GM23338 (cell line): ENCODE measurements at regions not wholly inside any gene's neighbourhood (a gene's known extent, or its start where the extent isn't known, plus 50 kb on each side); places are given as distances from the start of the nearest gene placed in this dataset.

Source experiments
- ATAC-seq: fragments of 200-7000 bp; cut with Tn5 transposase; 3 replicates; pipeline ENCODE4 v1.9.1; 2020
- DNase-seq: peaks from one replicate; pipeline ENCODE4 v3.0.0-alpha.2; 2015; ENCODE audit warnings: low spot score
- H2AFZ ChIP-seq: fragments of 200-600 bp; sonication (generic); 2 replicates; pipeline ENCODE4 v1.8.0; 2016; ENCODE audit warnings: antibody characterized with exemption, mild to moderate bottlenecking, moderate library complexity
- H3F3A ChIP-seq: fragments of 200-600 bp; sonication (generic); replicated peaks from 2 replicates; pipeline ENCODE4 v1.8.0; 2017; ENCODE audit warnings: antibody characterized with exemption, mixed run types, low read depth
- H3K27ac ChIP-seq: fragments of 200-600 bp; sonication (generic); 2 replicates; pipeline ENCODE4 v1.6.1; 2016; ENCODE audit warnings: low read depth
- H3K27me3 ChIP-seq: fragments of 200-600 bp; sonication (generic); 2 replicates; pipeline ENCODE4 v1.8.0; 2016; ENCODE audit warnings: mild to moderate bottlenecking, mixed run types, moderate library complexity; ENCODE audit not compliant: insufficient read depth
- H3K36me3 ChIP-seq: fragments of 200-600 bp; sonication (generic); 2 replicates; pipeline ENCODE4 v1.8.0; 2016; ENCODE audit warnings: mild to moderate bottlenecking; ENCODE audit not compliant: insufficient read depth
- H3K4me1 ChIP-seq: fragments of 200-600 bp; sonication (generic); 2 replicates; pipeline ENCODE4 v1.8.0; 2016; ENCODE audit warnings: mild to moderate bottlenecking, moderate library complexity; ENCODE audit not compliant: insufficient read depth
- H3K4me2 ChIP-seq: fragments of 200-600 bp; sonication (generic); 2 replicates; pipeline ENCODE4 v1.7.1; 2017; ENCODE audit warnings: mixed run types
- H3K4me3 ChIP-seq: fragments of 200-600 bp; sonication (generic); 2 replicates; pipeline ENCODE4 v1.6.1; 2016; ENCODE audit warnings: mixed run types
- H3K79me2 ChIP-seq: fragments of 200-600 bp; sonication (generic); replicated peaks from 2 replicates; pipeline ENCODE4 v1.8.0; 2017; ENCODE audit warnings: mild to moderate bottlenecking; ENCODE audit not compliant: insufficient read depth
- H3K9me2 ChIP-seq: fragments of 200-600 bp; sonication (generic); 2 replicates; pipeline ENCODE4 v1.8.0; 2017; ENCODE audit not compliant: insufficient read depth
- H4K20me1 ChIP-seq: fragments of 200-600 bp; sonication (generic); replicated peaks from 2 replicates; pipeline ENCODE4 v1.8.0; 2017; ENCODE audit warnings: mild to moderate bottlenecking; ENCODE audit not compliant: insufficient read depth
- H3K27ac Mint-ChIP-seq: 2 replicates; pipeline ENCODE4 v1.8.0; 2020; ENCODE audit warnings: inconsistent platforms, mild to moderate bottlenecking, moderate library complexity, mixed read lengths
- H3K27me3 Mint-ChIP-seq: 3 replicates; pipeline ENCODE4 v1.8.0; 2022; ENCODE audit warnings: low read depth, mild to moderate bottlenecking, moderate library complexity, mixed read lengths, inconsistent platforms; ENCODE audit not compliant: insufficient read depth, poor library complexity
- H3K36me3 Mint-ChIP-seq: 3 replicates; pipeline ENCODE4 v1.8.0; 2021; ENCODE audit warnings: low read depth, mild to moderate bottlenecking, inconsistent platforms, moderate library complexity, mixed read lengths
- H3K4me1 Mint-ChIP-seq: 3 replicates; pipeline ENCODE4 v1.8.0; 2020; ENCODE audit warnings: mild to moderate bottlenecking, inconsistent platforms, mixed read lengths
- H3K4me3 Mint-ChIP-seq: 3 replicates; pipeline ENCODE4 v1.8.0; 2021; ENCODE audit warnings: moderate library complexity, mild to moderate bottlenecking, inconsistent platforms, mixed read lengths
- H3K9me3 Mint-ChIP-seq: 3 replicates; pipeline ENCODE4 v1.8.0; 2020; ENCODE audit warnings: moderate library complexity, mild to moderate bottlenecking, inconsistent platforms, mixed read lengths
- CREB1 ChIP-seq: fragments of 250-450 bp; sonication (Bioruptor Pico); IDR thresholded peaks from 2 replicates; pipeline ENCODE4 v1.5.0; 2020; ENCODE audit warnings: low read depth, mild to moderate bottlenecking, moderate library complexity
- EZH2 ChIP-seq: fragments of 200-600 bp; sonication (generic); IDR thresholded peaks from one replicate; pipeline ENCODE4 v1.8.0; 2017; ENCODE audit warnings: antibody characterized with exemption, mild to moderate bottlenecking, low read depth; ENCODE audit not compliant: unreplicated experiment
- EZH2phosphoT487 ChIP-seq: fragments of 200-600 bp; sonication (generic); IDR thresholded peaks from one replicate; pipeline ENCODE4 v1.8.1; 2018; ENCODE audit warnings: antibody characterized with exemption; ENCODE audit not compliant: unreplicated experiment
- JUNB ChIP-seq: IDR thresholded peaks from one replicate; pipeline ENCODE4 v1.6.1; 2016; ENCODE audit warnings: antibody characterized with exemption; ENCODE audit not compliant: unreplicated experiment
- NANOG ChIP-seq: IDR thresholded peaks from 2 replicates; pipeline ENCODE4 v1.6.1; 2016; ENCODE audit warnings: antibody characterized with exemption, borderline replicate concordance
- POLR2AphosphoS5 ChIP-seq: IDR thresholded peaks from 2 replicates; pipeline ENCODE4 v1.6.1; 2016; ENCODE audit warnings: antibody characterized with exemption, low read depth
- STAT1 ChIP-seq: IDR thresholded peaks from one replicate; pipeline ENCODE4 v1.6.1; 2016; ENCODE audit warnings: antibody characterized with exemption; ENCODE audit not compliant: unreplicated experiment
- ZNF114 ChIP-seq: fragments of 250-450 bp; sonication (Bioruptor Pico); IDR thresholded peaks from 2 replicates; pipeline ENCODE4 v1.5.0; 2020; ENCODE audit warnings: mild to moderate bottlenecking, moderate library complexity
- TF ChIP-seq, protein P1 (sequence below), 2 experiments: fragments of 200-600 bp in 1 of 2; sonication (generic) in 1 of 2; conservative IDR thresholded peaks; 2 replicates each; pipeline versions ENCODE4 v1.5.1 to v1.6.1; 2016 to 2017; ENCODE audit warnings: antibody characterized with exemption in 2 of 2, low read depth in 2 of 2, mild to moderate bottlenecking in 2 of 2, moderate library complexity in 1 of 2
- TF ChIP-seq, protein P2 (sequence below): IDR thresholded peaks from one replicate; pipeline ENCODE4 v1.6.1; 2018; ENCODE audit warnings: antibody characterized with exemption; ENCODE audit not compliant: unreplicated experiment
- TF ChIP-seq, protein P3 (sequence below): IDR thresholded peaks from 2 replicates; pipeline ENCODE4 v1.6.1; 2016; ENCODE audit warnings: antibody characterized with exemption

DNA sequence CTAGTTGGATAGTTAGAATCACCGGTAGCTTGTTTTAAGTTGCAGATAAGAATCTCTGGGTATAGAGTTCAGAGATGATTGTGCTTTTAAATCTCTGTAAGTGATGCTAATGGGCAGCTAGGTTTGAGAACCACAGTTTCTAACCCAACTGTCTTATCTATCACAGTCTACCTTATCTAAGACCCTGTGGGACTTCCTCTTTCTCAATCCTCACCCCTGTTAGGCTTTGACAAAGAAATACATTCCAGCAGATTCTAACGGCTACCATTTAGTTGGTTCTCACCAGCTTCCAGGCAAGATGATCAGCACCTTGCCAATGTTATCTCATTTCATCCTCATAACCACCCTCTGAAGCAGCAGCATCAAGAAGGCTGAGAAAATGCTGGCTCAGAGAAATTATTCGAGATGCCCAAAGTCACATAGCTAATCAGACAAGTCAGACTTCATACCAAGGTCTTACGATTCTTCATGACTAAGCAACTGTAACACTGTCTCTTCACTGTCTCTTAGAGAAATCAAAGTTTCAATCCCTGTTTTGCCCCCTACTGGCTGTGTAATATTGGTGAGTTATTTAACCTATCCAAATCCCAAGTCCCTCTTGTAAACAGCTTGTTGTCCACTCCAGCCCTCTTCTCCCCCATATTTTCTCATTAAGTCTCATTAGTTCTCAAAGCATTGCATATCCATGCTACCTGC, 192.4 kb upstream of the API5 start:
- H3K27me3 Mint-ChIP-seq, result no peaks in the 10 kb centered on the region
- H3K4me3 Mint-ChIP-seq, result no peak overlapping the region
- Histone ChIP-seq H2AFZ (no peak overlapping the region), H3K4me2 (no peak overlapping the region), H4K20me1 (no peaks in the 10 kb centered on the region), H3K4me3 (no peak overlapping the region), H3F3A (no peaks in the 10 kb centered on the region), H3K27me3 (no peaks in the 10 kb centered on the region), H3K36me3 (no peaks in the 10 kb centered on the region), H3K4me1 (no peaks in the 10 kb centered on the region), H3K27ac (no peak overlapping the region), H3K9me2 (no peaks in the 10 kb centered on the region), H3K79me2 (no peaks in the 10 kb centered on the region)
- peaks cover 4% of the 10 kb centered on the region; the same call in 2 of the 3 replicates for H3K36me3 Mint-ChIP-seq
- no peaks in the 10 kb centered on the region for H3K4me1 Mint-ChIP-seq
- ATAC-seq (no peak), DNase-seq (peak; percentile 12)
- TF ChIP-seq JUNB, result no peak
- no peak for TF ChIP-seq POLR2AphosphoS5
- no peak for TF ChIP-seq CREB1 (CRISPR knock-in tag)
- TF ChIP-seq NANOG, result no peak
- TF ChIP-seq STAT1, result no peak
- no peak for TF ChIP-seq ZNF114
- TF ChIP-seq, protein P1, sequence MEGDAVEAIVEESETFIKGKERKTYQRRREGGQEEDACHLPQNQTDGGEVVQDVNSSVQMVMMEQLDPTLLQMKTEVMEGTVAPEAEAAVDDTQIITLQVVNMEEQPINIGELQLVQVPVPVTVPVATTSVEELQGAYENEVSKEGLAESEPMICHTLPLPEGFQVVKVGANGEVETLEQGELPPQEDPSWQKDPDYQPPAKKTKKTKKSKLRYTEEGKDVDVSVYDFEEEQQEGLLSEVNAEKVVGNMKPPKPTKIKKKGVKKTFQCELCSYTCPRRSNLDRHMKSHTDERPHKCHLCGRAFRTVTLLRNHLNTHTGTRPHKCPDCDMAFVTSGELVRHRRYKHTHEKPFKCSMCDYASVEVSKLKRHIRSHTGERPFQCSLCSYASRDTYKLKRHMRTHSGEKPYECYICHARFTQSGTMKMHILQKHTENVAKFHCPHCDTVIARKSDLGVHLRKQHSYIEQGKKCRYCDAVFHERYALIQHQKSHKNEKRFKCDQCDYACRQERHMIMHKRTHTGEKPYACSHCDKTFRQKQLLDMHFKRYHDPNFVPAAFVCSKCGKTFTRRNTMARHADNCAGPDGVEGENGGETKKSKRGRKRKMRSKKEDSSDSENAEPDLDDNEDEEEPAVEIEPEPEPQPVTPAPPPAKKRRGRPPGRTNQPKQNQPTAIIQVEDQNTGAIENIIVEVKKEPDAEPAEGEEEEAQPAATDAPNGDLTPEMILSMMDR (conservative IDR thresholded peaks at IDR 0.05; ENCODE audit: low read depth in 2 of 2), result peak in 1 of 2 experiments; percentile 27; a peak in 2 of 4 replicates
- H3K27ac Mint-ChIP-seq, result no peak overlapping the region
- H3K9me3 Mint-ChIP-seq, result peaks cover 96% of the 10 kb centered on the region

- Mint-ChIP-seq H3K4me1 (no peaks in the 10 kb centered on the region), H3K27me3 (no peaks in the 10 kb centered on the region), H3K4me3 (no peak overlapping the region), H3K36me3 (peaks cover 4% of the 10 kb centered on the region; the same call in 2 of the 3 replicates), H3K27ac (no peak overlapping the region), H3K9me3 (peaks cover 93% of the 10 kb centered on the region)
- Histone ChIP-seq H3K36me3 (no peaks in the 10 kb centered on the region), H3K4me2 (no peak overlapping the region), H3K27ac (no peak overlapping the region), H3K4me3 (no peak overlapping the region), H3K4me1 (no peaks in the 10 kb centered on the region), H3K79me2 (no peaks in the 10 kb centered on the region), H3F3A (no peaks in the 10 kb centered on the region), H4K20me1 (no peaks in the 10 kb centered on the region), H3K9me2 (no peaks in the 10 kb centered on the region), H3K27me3 (no peaks in the 10 kb centered on the region), H2AFZ (no peak overlapping the region)
- no peak for DNase-seq
- ATAC-seq, result no peak
- TF ChIP-seq, protein P2, sequence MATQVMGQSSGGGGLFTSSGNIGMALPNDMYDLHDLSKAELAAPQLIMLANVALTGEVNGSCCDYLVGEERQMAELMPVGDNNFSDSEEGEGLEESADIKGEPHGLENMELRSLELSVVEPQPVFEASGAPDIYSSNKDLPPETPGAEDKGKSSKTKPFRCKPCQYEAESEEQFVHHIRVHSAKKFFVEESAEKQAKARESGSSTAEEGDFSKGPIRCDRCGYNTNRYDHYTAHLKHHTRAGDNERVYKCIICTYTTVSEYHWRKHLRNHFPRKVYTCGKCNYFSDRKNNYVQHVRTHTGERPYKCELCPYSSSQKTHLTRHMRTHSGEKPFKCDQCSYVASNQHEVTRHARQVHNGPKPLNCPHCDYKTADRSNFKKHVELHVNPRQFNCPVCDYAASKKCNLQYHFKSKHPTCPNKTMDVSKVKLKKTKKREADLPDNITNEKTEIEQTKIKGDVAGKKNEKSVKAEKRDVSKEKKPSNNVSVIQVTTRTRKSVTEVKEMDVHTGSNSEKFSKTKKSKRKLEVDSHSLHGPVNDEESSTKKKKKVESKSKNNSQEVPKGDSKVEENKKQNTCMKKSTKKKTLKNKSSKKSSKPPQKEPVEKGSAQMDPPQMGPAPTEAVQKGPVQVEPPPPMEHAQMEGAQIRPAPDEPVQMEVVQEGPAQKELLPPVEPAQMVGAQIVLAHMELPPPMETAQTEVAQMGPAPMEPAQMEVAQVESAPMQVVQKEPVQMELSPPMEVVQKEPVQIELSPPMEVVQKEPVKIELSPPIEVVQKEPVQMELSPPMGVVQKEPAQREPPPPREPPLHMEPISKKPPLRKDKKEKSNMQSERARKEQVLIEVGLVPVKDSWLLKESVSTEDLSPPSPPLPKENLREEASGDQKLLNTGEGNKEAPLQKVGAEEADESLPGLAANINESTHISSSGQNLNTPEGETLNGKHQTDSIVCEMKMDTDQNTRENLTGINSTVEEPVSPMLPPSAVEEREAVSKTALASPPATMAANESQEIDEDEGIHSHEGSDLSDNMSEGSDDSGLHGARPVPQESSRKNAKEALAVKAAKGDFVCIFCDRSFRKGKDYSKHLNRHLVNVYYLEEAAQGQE, result no peak
- TF ChIP-seq STAT1 (no peak), JUNB (no peak), CREB1 (CRISPR knock-in tag) (no peak), POLR2AphosphoS5 (no peak), EZH2phosphoT487 (no peak), EZH2 (no peak)
- TF ChIP-seq, protein P3, sequence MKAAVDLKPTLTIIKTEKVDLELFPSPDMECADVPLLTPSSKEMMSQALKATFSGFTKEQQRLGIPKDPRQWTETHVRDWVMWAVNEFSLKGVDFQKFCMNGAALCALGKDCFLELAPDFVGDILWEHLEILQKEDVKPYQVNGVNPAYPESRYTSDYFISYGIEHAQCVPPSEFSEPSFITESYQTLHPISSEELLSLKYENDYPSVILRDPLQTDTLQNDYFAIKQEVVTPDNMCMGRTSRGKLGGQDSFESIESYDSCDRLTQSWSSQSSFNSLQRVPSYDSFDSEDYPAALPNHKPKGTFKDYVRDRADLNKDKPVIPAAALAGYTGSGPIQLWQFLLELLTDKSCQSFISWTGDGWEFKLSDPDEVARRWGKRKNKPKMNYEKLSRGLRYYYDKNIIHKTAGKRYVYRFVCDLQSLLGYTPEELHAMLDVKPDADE, result no peak
- TF ChIP-seq, protein P1 (conservative IDR thresholded peaks at IDR 0.05; ENCODE audit: low read depth in 2 of 2), result no peak
These were observed 189.2 kb upstream of the API5 start for GRCh38 chr11:43122546-43122945.
